Stimulated activated naive CD8-positive, alpha-beta T cell treated with anti-CD3 and anti-CD28 coated beads, Interleukin-15, amount 100 ng/mL, for 72 hours (primary cell): ENCODE measurements at regions not wholly inside any gene's neighbourhood (a gene's known extent, or its start where the extent isn't known, plus 50 kb on each side); places are given as distances from the start of the nearest gene placed in this dataset.
A peak's percentile ranks its signal among the peaks of the same experiment; 100 is the strongest.
"Not testable (repeated sequence)": the region's sequence is repeated elsewhere in the genome, so short reads cannot be mapped to it uniquely, and the experiment has no call there.

Source experiments
- ATAC-seq: fragments of 150-1000 bp; cut with Tn5 transposase; 2 replicates; pipeline ENCODE4 v1.10.0; 2021; ENCODE audit warnings: mild to moderate bottlenecking, moderate library complexity
- DNase-seq, 2 donors: peaks; one replicate each; pipeline ENCODE4 v3.0.0; 2021 to 2022
- H3K27ac Mint-ChIP-seq, 2 donors: one replicate each; pipeline ENCODE4 v1.8.0; 2022; ENCODE audit warnings: mild to moderate bottlenecking in 2 of 2, mixed read lengths in 2 of 2, moderate library complexity in 2 of 2
- H3K27me3 Mint-ChIP-seq: one replicate; pipeline ENCODE4 v1.8.0; 2022; ENCODE audit warnings: mixed read lengths
- H3K4me1 Mint-ChIP-seq: one replicate; pipeline ENCODE4 v1.8.0; 2022; ENCODE audit warnings: mild to moderate bottlenecking, mixed read lengths
- H3K4me3 Mint-ChIP-seq, 2 donors: one replicate each; pipeline ENCODE4 v1.8.0; 2022; ENCODE audit warnings: mild to moderate bottlenecking in 2 of 2, mixed read lengths in 2 of 2, moderate library complexity in 1 of 2
- H3K9me3 Mint-ChIP-seq, 2 donors: one replicate each; pipeline ENCODE4 v1.8.0; 2022; ENCODE audit warnings: mixed read lengths in 2 of 2

DNA sequence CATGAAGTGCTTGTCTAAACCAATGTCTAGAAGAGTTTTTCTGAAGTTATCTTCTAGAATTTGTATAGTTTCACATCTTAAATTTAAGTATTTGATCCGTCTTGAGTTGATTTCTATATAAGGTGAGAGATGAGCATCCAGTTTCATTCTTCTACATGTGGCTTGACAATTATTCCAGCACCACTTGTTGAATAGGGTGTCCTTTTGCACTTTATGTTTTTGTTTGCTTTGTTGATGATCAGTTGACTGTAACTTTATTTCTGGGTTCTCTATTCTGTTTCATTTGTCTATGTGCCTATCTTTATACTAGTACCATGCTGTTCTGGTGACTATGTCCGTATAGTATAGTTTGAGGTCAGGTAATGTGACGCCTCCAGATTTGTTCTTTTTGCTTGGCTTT lies 426.6 kb upstream of the CHRM2 start:
- peaks cover 14 to 19% of the 10 kb centered on the region in 2 donors for H3K9me3 Mint-ChIP-seq
- H3K4me3 Mint-ChIP-seq, result no peak overlapping the region
- ATAC-seq, result no peak
- DNase-seq, result no peak
- no peaks in the 10 kb centered on the region for H3K27me3 Mint-ChIP-seq
- H3K27ac Mint-ChIP-seq, result no peak overlapping the region
- H3K4me1 Mint-ChIP-seq, result no peaks in the 10 kb centered on the region

DNA sequence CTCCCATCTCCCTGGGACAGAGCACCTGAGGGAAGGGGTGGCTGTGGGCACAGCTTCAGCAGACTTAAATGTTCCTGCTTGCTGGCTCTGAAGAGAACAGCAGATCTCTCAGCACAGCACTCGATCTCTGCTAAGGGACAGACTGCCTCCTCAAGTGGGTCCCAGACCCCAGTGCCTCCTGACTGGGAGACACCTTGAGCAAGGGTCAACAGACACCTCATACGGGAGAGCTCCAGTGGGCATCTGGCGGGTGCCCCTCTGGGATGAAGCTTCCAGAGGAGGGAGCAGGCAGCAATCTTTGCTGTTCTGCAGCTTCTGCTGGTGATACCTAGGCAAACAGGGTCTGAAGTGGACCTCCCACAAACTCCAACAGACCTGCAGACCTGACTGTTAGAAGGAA lies 436.7 kb upstream of the CHRM2 start:
- H3K27ac Mint-ChIP-seq, ATAC-seq, DNase-seq, H3K4me1 Mint-ChIP-seq, H3K4me3 Mint-ChIP-seq, H3K27me3 Mint-ChIP-seq: not testable (repeated sequence)
- H3K9me3 Mint-ChIP-seq, result peaks cover 4 to 11% of the 10 kb centered on the region in 2 donors

DNA sequence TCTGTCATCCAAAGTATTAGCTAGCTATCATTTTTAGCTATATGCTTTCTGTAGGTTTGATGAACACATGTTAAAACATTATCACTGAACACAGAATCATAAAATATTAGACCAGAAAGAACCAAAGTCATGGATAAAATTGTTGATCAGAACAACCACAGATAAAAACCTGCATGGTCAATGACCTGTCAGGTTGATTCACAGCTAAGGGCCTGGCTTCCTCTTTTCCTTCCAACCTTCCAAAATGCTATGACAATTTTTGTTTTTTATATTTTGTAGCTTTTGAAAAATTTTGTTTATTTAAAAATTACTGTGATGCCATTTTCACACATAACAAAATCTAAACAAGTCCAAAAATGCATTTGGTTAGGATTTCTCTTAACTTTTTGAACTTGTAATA lies 444.4 kb upstream of the CHRM2 start:
- no peaks in the 10 kb centered on the region for H3K27me3 Mint-ChIP-seq
- no peak for DNase-seq
- no peak for ATAC-seq

GRCh38 chr7:136419740-136420139 lies 442.6 kb upstream of the MTPN start:
- H3K4me3 Mint-ChIP-seq, DNase-seq, H3K27ac Mint-ChIP-seq: not testable (repeated sequence)

More for the DNA sequence above, 444.4 kb upstream of the CHRM2 start:
- Mint-ChIP-seq H3K9me3 (peaks cover 0 to 11% of the 10 kb centered on the region in 2 donors), H3K4me3 (no peak overlapping the region), H3K4me1 (no peaks in the 10 kb centered on the region), H3K27ac (no peak overlapping the region)

GRCh38 chr7:136412952-136413351 lies 435.8 kb upstream of the MTPN start:
- no peak for ATAC-seq
- H3K27ac Mint-ChIP-seq, result no peak overlapping the region
- no peak for DNase-seq
- no peaks in the 10 kb centered on the region for H3K4me1 Mint-ChIP-seq
- no peaks in the 10 kb centered on the region for H3K27me3 Mint-ChIP-seq
- H3K4me3 Mint-ChIP-seq, result no peak overlapping the region
- no peaks in the 10 kb centered on the region for H3K9me3 Mint-ChIP-seq

More at GRCh38 chr7:136419740-136420139, 442.6 kb upstream of the MTPN start:
- not testable (repeated sequence) for H3K4me1 Mint-ChIP-seq, H3K27me3 Mint-ChIP-seq, ATAC-seq
- peaks cover 0 to 11% of the 10 kb centered on the region in 2 donors for H3K9me3 Mint-ChIP-seq

- Mint-ChIP-seq H3K27me3 (no peaks in the 10 kb centered on the region), H3K9me3 (no peaks in the 10 kb centered on the region), H3K4me3 (no peak overlapping the region), H3K4me1 (peaks cover 6% of the 10 kb centered on the region), H3K27ac (no peak overlapping the region)
- ATAC-seq, result peak; percentile 73
- DNase-seq, result peak; percentile 11 to 15
Measured at GRCh38 chr7:136405931-136406777, 429.0 kb upstream of the MTPN start.

DNA sequence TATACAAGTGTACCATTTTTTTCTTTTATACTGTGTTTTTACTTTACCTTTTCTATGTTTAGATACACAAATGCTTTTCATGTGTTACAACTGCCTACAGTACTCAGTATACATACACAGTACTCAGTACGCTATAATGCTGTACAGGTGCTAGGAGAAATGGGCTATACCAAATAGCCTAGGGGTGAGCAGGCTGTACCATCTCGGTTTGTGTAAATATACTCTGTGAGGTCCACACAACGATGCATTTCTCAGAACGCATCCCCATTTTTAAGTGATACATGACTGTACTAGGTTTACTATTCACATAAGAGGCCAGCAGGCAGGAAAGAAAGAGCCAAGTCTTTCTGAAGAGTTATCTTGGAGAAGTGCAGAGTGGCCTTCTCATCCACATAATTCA lies 426.4 kb upstream of the MTPN start:
- Mint-ChIP-seq H3K9me3 (no peaks in the 10 kb centered on the region), H3K27me3 (no peaks in the 10 kb centered on the region), H3K27ac (no peak overlapping the region), H3K4me1 (peaks cover 6% of the 10 kb centered on the region), H3K4me3 (no peak overlapping the region)
- ATAC-seq, result no peak
- no peak for DNase-seq

- no peak overlapping the region for H3K4me3 Mint-ChIP-seq
- no peaks in the 10 kb centered on the region for H3K9me3 Mint-ChIP-seq
- peaks cover 1% of the 10 kb centered on the region for H3K4me1 Mint-ChIP-seq
- DNase-seq (no peak), ATAC-seq (no peak)
- no peak overlapping the region for H3K27ac Mint-ChIP-seq
- H3K27me3 Mint-ChIP-seq, result no peaks in the 10 kb centered on the region
Measured at GRCh38 chr7:136400877-136401276, 423.7 kb upstream of the MTPN start.

- ATAC-seq (no peak), DNase-seq (no peak)
- H3K4me1 Mint-ChIP-seq, result no peaks in the 10 kb centered on the region
- no peaks in the 10 kb centered on the region for H3K9me3 Mint-ChIP-seq
- H3K4me3 Mint-ChIP-seq, result no peak overlapping the region
- H3K27me3 Mint-ChIP-seq, result no peaks in the 10 kb centered on the region
- no peak overlapping the region for H3K27ac Mint-ChIP-seq
Measured at GRCh38 chr7:136399385-136399784, 422.2 kb upstream of the MTPN start.

DNA sequence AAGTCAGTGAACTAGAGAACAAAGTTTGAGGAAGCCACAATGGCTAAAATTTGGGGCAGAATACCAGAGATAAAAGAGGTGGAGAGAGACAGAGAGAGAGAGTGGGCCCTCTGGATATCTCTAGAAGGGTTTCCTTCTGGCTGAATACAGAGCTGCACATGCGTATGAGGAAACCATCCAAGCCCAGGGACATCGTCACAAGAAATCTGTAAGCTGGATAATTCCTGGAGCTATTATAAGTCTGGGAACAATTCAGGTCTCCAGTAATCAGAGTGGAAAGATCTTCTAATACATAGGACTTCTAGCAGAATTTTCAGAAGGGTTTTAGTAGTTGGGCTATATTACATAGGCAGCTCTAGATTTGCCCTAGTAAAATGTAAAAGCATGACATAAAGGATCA lies 415.7 kb upstream of the MTPN start:
- Mint-ChIP-seq H3K9me3 (no peaks in the 10 kb centered on the region), H3K27ac (no peak overlapping the region), H3K4me1 (no peaks in the 10 kb centered on the region), H3K4me3 (no peak overlapping the region), H3K27me3 (no peaks in the 10 kb centered on the region)
- no peak for DNase-seq
- no peak for ATAC-seq

- ATAC-seq (no peak), DNase-seq (no peak)
- H3K27ac Mint-ChIP-seq, result no peak overlapping the region
- no peak overlapping the region for H3K4me3 Mint-ChIP-seq
- H3K27me3 Mint-ChIP-seq, result no peaks in the 10 kb centered on the region
- H3K4me1 Mint-ChIP-seq, result no peaks in the 10 kb centered on the region
- H3K9me3 Mint-ChIP-seq, result no peaks in the 10 kb centered on the region
Measured at GRCh38 chr7:136391371-136391770, 414.2 kb upstream of the MTPN start.

- Mint-ChIP-seq H3K27ac (no peak overlapping the region), H3K4me1 (no peaks in the 10 kb centered on the region), H3K27me3 (no peaks in the 10 kb centered on the region), H3K9me3 (no peaks in the 10 kb centered on the region), H3K4me3 (no peak overlapping the region)
- DNase-seq, result no peak
- ATAC-seq, result no peak
Measured at GRCh38 chr7:136389933-136390332, 412.8 kb upstream of the MTPN start.

GRCh38 chr7:136386876-136387275 lies 409.7 kb upstream of the MTPN start:
- no peaks in the 10 kb centered on the region for H3K9me3 Mint-ChIP-seq
- no peak overlapping the region for H3K4me3 Mint-ChIP-seq
- no peaks in the 10 kb centered on the region for H3K4me1 Mint-ChIP-seq
- no peak overlapping the region for H3K27ac Mint-ChIP-seq
- no peak for DNase-seq
- no peak for ATAC-seq
- H3K27me3 Mint-ChIP-seq, result no peaks in the 10 kb centered on the region

GRCh38 chr7:136371409-136371808 lies 394.2 kb upstream of the MTPN start:
- DNase-seq, H3K4me1 Mint-ChIP-seq, H3K4me3 Mint-ChIP-seq, H3K9me3 Mint-ChIP-seq, H3K27me3 Mint-ChIP-seq, ATAC-seq, H3K27ac Mint-ChIP-seq: not testable (repeated sequence)

- Mint-ChIP-seq H3K9me3 (peaks cover 0 to 6% of the 10 kb centered on the region in 2 donors), H3K4me1 (no peaks in the 10 kb centered on the region), H3K4me3 (no peak overlapping the region), H3K27ac (no peak overlapping the region), H3K27me3 (no peaks in the 10 kb centered on the region)
- ATAC-seq, result no peak
- DNase-seq, result no peak
Measured at GRCh38 chr7:136370137-136370536, 393.0 kb upstream of the MTPN start.

DNA sequence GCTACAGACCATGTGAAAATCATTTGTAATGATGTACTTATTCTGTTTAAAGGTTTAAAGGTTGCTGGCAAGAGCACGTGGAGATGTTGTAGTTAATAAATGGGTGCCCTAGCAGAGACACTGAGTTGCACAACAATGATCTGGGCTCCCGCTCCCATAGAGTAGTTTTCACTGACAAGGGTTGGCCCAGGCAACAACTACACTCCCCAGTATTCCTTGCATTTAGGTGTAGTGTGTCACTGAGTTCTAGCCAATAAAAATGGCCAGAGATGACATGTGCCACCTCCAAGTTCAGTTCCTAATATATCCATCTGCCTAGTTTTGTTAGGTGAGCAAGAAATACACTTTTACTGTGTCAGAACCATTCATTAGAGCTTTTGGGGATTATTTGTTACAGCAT lies 392.1 kb upstream of the MTPN start:
- Mint-ChIP-seq H3K4me1 (no peaks in the 10 kb centered on the region), H3K27ac (no peak overlapping the region), H3K4me3 (no peak overlapping the region), H3K9me3 (peaks cover 0 to 6% of the 10 kb centered on the region in 2 donors), H3K27me3 (no peaks in the 10 kb centered on the region)
- DNase-seq (no peak), ATAC-seq (no peak)
